Stomach (tissue), 8 donors: ENCODE measurements at regions not wholly inside any gene's neighbourhood (a gene's known extent, or its start where the extent isn't known, plus 50 kb on each side); places are given as distances from the start of the nearest gene placed in this dataset.
"Not testable (repeated sequence)": the region's sequence is repeated elsewhere in the genome, so short reads cannot be mapped to it uniquely, and the experiment has no call there.

Experiments
- DNase-seq, 2 donors: peaks; one replicate each; pipeline versions ENCODE4 v3.0.0 to v3.0.0-alpha.2; 2013 to 2019
- H3K27ac ChIP-seq, 5 donors: fragments of 200-600 bp in 4 of 5; sonication (generic) in 4 of 5; one replicate each; pipeline ENCODE4 v1.5.1; 2013 to 2019; ENCODE audit warnings: mild to moderate bottlenecking in 1 of 5, moderate library complexity in 1 of 5
- H3K27me3 ChIP-seq, 3 donors: fragments of 200-600 bp; sonication (generic); one replicate each; pipeline ENCODE4 v1.5.1; 2017 to 2019; ENCODE audit warnings: mixed run types in 1 of 3
- H3K36me3 ChIP-seq, 4 donors: fragments of 200-600 bp; sonication (generic); 1 replicate in 3 of 4; 2 replicates in 1 of 4; pipeline ENCODE4 v1.5.1; 2016 to 2019
- H3K4me1 ChIP-seq, 4 donors: fragments of 200-600 bp; sonication (generic); one replicate each; pipeline ENCODE4 v1.5.1; 2016 to 2019
- H3K4me3 ChIP-seq, 4 donors: fragments of 200-600 bp; sonication (generic) in 3 of 4; one replicate each; pipeline ENCODE4 v1.5.1; 2016 to 2019; ENCODE audit warnings: mild to moderate bottlenecking in 1 of 4
- H3K9me3 ChIP-seq, 4 donors: fragments of 200-600 bp; sonication (generic); one replicate each; pipeline ENCODE4 v1.5.1; 2016 to 2019
- EP300 ChIP-seq: sonication (generic); formaldehyde crosslinking; IDR thresholded peaks from one replicate; pipeline ENCODE4 v1.6.1; 2017; ENCODE audit warnings: antibody characterized with exemption
- POLR2A ChIP-seq, 4 donors: fragments of 450-650 bp; IDR thresholded peaks; one replicate each; pipeline ENCODE4 v1.6.1; 2016; ENCODE audit warnings: antibody characterized with exemption in 4 of 4, control low read depth in 2 of 4, mild to moderate bottlenecking in 1 of 4, moderate library complexity in 1 of 4
- POLR2AphosphoS5 ChIP-seq, 3 donors: sonication (generic); formaldehyde crosslinking; IDR thresholded peaks; one replicate each; pipeline ENCODE4 v1.6.1; 2016; ENCODE audit warnings: antibody characterized with exemption in 3 of 3
- WGBS, 5 donors: extraction: QIAGEN DNeasy Blood & Tissue Kit in 3 of 5; methylation state at CpG; one replicate each; pipeline versions ENCODE4 v1.1.5 to v1.1.7; 2013 to 2018; 5-methylcytosine and 5-hydroxymethylcytosine counted together
- intact Hi-C: fragments of 100-400 bp; cut with DNase I; formaldehyde crosslinking; loops from one replicate; pipeline ENCODE4 v1.15.1; 2023; ENCODE audit warnings: low total_unique reads
- TF ChIP-seq, protein P1 (sequence below), 7 experiments: fragments of 450-650 bp in 4 of 7; fragments of 200-600 bp in 3 of 7; sonication (generic) in 3 of 7; IDR thresholded peaks; one replicate each; pipeline ENCODE4 v1.5.1; 2016 to 2019; ENCODE audit warnings: antibody characterized with exemption in 7 of 7, control low read depth in 2 of 7, mild to moderate bottlenecking in 1 of 7
- donor health status: healthy with polysubstance abuse.
- donor health status: Bipolar disorder and iron deficiency.
- donor health status: healthy.

DNA sequence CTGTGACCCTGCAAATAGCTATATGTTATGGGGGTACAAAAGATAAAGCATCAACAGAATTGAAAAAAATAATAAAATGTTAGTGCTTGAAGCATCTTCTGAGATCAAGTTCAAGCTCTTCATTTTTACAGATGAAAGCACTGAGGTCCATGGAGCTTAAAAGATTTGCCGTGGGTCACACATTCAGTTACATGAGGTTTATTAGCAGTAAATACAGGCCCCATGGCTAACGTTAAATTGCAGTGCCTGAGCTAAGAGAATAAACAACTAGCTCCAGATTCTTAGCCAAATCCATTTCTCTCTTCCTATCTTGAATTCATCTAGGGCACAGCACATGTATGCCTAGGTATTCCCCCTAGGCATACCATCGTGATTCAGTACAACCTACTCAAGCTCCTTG, 2052.7 kb upstream of the C9orf72 start:
- TF ChIP-seq POLR2A (IDR thresholded peaks at IDR 0.05), result no peak
- TF ChIP-seq, protein P1, sequence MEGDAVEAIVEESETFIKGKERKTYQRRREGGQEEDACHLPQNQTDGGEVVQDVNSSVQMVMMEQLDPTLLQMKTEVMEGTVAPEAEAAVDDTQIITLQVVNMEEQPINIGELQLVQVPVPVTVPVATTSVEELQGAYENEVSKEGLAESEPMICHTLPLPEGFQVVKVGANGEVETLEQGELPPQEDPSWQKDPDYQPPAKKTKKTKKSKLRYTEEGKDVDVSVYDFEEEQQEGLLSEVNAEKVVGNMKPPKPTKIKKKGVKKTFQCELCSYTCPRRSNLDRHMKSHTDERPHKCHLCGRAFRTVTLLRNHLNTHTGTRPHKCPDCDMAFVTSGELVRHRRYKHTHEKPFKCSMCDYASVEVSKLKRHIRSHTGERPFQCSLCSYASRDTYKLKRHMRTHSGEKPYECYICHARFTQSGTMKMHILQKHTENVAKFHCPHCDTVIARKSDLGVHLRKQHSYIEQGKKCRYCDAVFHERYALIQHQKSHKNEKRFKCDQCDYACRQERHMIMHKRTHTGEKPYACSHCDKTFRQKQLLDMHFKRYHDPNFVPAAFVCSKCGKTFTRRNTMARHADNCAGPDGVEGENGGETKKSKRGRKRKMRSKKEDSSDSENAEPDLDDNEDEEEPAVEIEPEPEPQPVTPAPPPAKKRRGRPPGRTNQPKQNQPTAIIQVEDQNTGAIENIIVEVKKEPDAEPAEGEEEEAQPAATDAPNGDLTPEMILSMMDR (IDR thresholded peaks at IDR 0.05), result no peak
- no peak for TF ChIP-seq EP300
- no peaks in the 10 kb centered on the region for H3K4me1 ChIP-seq
- no peak for DNase-seq
- H3K27ac ChIP-seq, result no peak overlapping the region
- H3K9me3 ChIP-seq, result no peaks in the 10 kb centered on the region
- no peak overlapping the region for H3K4me3 ChIP-seq
- intact Hi-C loops, result no loop called here
- H3K36me3 ChIP-seq, result no peaks in the 10 kb centered on the region
- 59 to 74% (median 70%) methylated on average over 3 of the region's 3 CpGs for WGBS, 5 donors
- no peaks in the 10 kb centered on the region for H3K27me3 ChIP-seq

DNA sequence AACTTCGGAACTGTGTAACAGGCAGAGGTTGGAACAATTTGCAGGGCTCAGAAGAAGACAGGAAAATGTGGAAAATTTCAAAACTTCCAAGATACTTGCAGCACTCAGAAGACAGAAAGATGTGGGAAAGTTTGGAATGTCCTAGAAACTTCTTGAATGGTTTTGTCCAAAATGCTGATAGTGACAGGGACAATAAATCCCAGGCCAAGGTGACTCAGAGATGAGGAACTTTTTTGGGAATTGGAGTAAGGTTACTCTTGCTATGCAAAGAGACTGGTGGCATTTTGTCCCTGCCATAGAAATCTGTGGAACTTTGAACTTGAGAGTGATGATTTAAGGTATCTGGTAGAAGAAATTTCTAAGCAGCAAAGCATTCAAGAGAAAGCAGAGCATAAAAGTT, 2055.6 kb upstream of the C9orf72 start:
- DNase-seq, H3K27ac ChIP-seq, H3K4me1 ChIP-seq, H3K9me3 ChIP-seq, intact Hi-C loops, H3K36me3 ChIP-seq, H3K4me3 ChIP-seq, H3K27me3 ChIP-seq: not testable (repeated sequence)
- 67 to 72% (median 71%) methylated on average over 1 of the region's 1 CpG for WGBS, 5 donors

DNA sequence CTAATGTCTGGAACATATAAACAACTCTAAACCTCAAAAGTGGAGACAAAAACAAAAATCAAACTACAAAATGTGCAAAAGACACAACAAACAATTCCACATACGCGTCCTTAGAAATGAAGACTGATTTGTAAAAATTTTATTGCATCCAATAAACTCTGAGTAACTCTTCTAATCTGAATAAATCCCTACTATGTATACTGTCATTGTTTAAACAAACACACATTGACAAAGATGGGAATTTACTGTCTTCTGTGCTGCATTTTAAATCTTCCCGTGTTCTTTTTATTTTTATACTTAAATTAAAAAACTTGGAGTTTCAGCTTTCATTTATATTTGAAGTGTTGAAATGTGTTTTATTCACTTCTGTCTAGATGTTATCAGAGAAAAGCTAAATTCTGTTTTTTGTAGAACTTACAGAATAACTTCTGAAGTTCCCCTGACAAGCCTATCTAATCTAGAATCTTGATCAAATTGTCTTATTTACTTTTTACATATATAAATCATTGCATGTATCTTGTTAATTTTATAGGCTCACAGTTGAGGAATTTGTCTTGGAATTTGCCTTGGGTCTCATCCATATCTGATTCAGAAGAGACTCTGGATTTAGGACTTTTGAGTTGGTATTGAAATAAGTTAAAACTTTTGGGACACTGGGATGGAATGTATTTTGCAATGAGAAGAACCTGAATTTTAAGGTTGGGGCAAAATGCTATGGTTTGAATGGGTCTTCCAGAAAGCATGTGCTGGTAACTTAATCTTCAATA, 2064.4 kb upstream of the C9orf72 start:
- DNase-seq, result no peak
- H3K4me1 ChIP-seq, result no peaks in the 10 kb centered on the region
- no peaks in the 10 kb centered on the region for H3K9me3 ChIP-seq
- WGBS, 5 donors, result 73 to 90% (median 79%) methylated on average over 3 of the region's 3 CpGs
- H3K27me3 ChIP-seq, result no peaks in the 10 kb centered on the region
- intact Hi-C loops, result no loop called here
- TF ChIP-seq, protein P1 (IDR thresholded peaks at IDR 0.05), result no peak
- TF ChIP-seq POLR2A (IDR thresholded peaks at IDR 0.05) (no peak), POLR2AphosphoS5 (IDR thresholded peaks at IDR 0.05) (no peak), EP300 (no peak)
- H3K27ac ChIP-seq, result no peak overlapping the region
- H3K4me3 ChIP-seq, result no peak overlapping the region
- no peaks in the 10 kb centered on the region for H3K36me3 ChIP-seq

DNA sequence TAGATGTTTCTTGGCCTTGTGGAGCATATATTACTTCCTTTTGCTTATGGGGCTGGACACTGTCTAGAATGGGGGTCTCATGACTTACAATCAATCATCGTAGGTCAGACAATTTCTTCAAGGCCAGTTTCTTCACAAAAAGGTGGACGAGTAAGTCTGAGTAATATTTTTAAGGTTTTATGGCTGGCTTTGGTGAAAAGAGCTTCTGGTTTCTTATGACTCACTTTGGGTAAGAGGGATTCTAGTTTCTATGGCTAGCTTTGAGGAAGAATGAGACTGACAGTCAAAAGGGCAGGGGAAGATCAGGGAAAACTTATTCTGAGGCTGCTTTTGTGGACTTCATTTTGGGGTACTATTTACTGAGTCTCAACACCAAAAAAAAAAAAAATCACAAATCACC, 2067.2 kb upstream of the C9orf72 start:
- 61 to 81% (median 71%) methylated on average over 2 of the region's 2 CpGs for WGBS, 5 donors
- TF ChIP-seq, protein P1 (IDR thresholded peaks at IDR 0.05), result no peak
- TF ChIP-seq POLR2A (IDR thresholded peaks at IDR 0.05) (no peak), POLR2AphosphoS5 (IDR thresholded peaks at IDR 0.05) (no peak), EP300 (no peak)
- H3K9me3 ChIP-seq, result no peaks in the 10 kb centered on the region
- H3K27me3 ChIP-seq, result no peaks in the 10 kb centered on the region
- intact Hi-C loops, result no loop called here
- no peaks in the 10 kb centered on the region for H3K4me1 ChIP-seq
- H3K4me3 ChIP-seq, result no peak overlapping the region
- H3K27ac ChIP-seq, result no peak overlapping the region
- H3K36me3 ChIP-seq, result no peaks in the 10 kb centered on the region
- DNase-seq, result no peak

DNA sequence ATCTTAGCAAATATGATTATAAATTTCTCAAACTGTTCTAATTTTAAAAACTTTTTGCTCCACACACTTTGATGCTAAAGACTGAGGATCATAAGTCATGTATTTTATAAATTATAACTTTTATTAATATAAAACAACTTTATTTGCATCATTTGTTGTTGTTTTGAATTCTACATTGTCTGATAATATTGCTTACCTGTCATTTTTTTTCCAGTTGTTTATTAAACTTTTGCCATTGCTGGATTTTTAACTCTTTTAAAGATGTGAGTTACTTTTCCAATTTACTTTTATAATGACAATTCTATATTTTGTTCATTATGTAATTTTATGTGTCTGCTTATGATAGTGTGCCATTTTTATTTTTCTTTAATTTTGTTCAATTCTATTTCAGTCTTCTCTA, 2071.2 kb upstream of the C9orf72 start:
- H3K27ac ChIP-seq, result no peak overlapping the region
- no peak overlapping the region for H3K4me3 ChIP-seq
- H3K4me1 ChIP-seq, result no peaks in the 10 kb centered on the region
- no peak for TF ChIP-seq POLR2A (IDR thresholded peaks at IDR 0.05)
- TF ChIP-seq, protein P1 (IDR thresholded peaks at IDR 0.05), result no peak
- TF ChIP-seq POLR2AphosphoS5 (IDR thresholded peaks at IDR 0.05), result no peak
- TF ChIP-seq EP300, result no peak
- no peaks in the 10 kb centered on the region for H3K36me3 ChIP-seq
- DNase-seq, result no peak
- intact Hi-C loops, result no loop called here
- no peaks in the 10 kb centered on the region for H3K9me3 ChIP-seq
- no peaks in the 10 kb centered on the region for H3K27me3 ChIP-seq
